Suprapubic skin (tissue), 4 donors: ENCODE measurements at regions not wholly inside any gene's neighbourhood (a gene's known extent, or its start where the extent isn't known, plus 50 kb on each side); places are given as distances from the start of the nearest gene placed in this dataset.

ENCODE experiments used
- CTCF ChIP-seq, 2 donors: fragments of 200-600 bp in 1 of 2; fragments of 450-650 bp in 1 of 2; sonication (generic) in 1 of 2; IDR thresholded peaks; one replicate each; pipeline ENCODE4 v1.5.1; 2016 to 2019; ENCODE audit warnings: antibody characterized with exemption in 2 of 2, mild to moderate bottlenecking in 1 of 2, moderate library complexity in 1 of 2
- POLR2A ChIP-seq, 2 donors: fragments of 450-650 bp; IDR thresholded peaks; one replicate each; pipeline ENCODE4 v1.6.1; 2017; ENCODE audit warnings: antibody characterized with exemption in 2 of 2, mild to moderate bottlenecking in 2 of 2, moderate library complexity in 2 of 2
- POLR2AphosphoS5 ChIP-seq, 3 donors: sonication (generic); formaldehyde crosslinking; IDR thresholded peaks; one replicate each; pipeline ENCODE4 v1.6.1; 2017; ENCODE audit warnings: antibody characterized with exemption in 3 of 3

GRCh38 chr11:97259434-97259833 is 869.6 kb downstream of the JRKL start:
- TF ChIP-seq CTCF (IDR thresholded peaks at IDR 0.05), result no peak
- TF ChIP-seq POLR2A (IDR thresholded peaks at IDR 0.05), result no peak
- TF ChIP-seq POLR2AphosphoS5 (IDR thresholded peaks at IDR 0.05), result no peak
